Right ventricle myocardium inferior (tissue), 1 donor: ENCODE measurements at regions not wholly inside any gene's neighbourhood (a gene's known extent, or its start where the extent isn't known, plus 50 kb on each side); places are given as distances from the start of the nearest gene placed in this dataset.

Source experiments
- ATAC-seq: fragments of 200-7000 bp; cut with Tn5 transposase; one replicate; pipeline ENCODE4 v1.9.1; 2020; ENCODE audit warnings: mild to moderate bottlenecking, moderate library complexity
- DNase-seq: peaks from one replicate; pipeline ENCODE4 v3.0.0; 2021; ENCODE audit errors: missing footprints
- intact Hi-C: fragments of 100-400 bp; cut with DNase I; formaldehyde crosslinking; loops from one replicate; pipeline ENCODE4 v1.11.0; 2022
- donor health status: DM: no; HTN: yes; CAD: no; lungs with severe emphysema.

DNA sequence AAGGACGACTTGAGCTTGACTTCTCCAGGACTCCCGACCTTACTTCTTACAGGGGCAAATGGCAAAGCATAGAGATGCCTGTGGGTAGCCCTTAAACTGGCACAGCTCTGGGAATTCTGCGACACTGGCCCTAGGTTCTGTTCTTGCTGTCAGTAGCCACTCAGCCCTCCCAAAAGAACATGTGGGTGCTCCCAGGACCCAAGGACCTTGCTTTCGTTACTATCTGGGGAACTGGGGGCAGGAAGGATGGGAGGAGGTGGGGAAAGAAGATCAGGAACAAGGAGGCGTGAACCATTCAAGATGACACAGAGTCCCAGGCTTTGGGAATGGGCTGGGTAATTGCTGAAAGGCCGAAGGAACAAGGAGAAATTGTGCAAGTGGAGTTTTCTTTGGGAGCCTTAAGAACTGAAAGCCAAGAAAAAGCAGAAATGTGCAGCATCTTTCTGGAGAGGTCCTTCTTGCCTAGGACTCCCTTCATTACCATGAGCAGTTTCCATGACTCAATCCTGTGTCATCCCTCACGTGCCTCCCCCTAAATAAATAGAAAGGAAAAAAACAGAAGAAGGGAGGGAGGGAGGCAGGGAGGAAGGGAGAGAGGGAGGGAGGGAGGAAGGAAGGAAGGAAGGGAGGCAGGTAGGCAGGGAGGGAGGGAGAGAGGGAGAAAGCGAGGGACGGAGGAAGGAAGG lies 284.6 kb upstream of the FOXQ1 start:
- ATAC-seq (no peak), DNase-seq (no peak)
- intact Hi-C loops: no loop called here

- intact Hi-C loops: no loop called here
- ATAC-seq: no peak
- no peak for DNase-seq
Measured at GRCh38 chr6:1025821-1026220, 286.1 kb upstream of the FOXQ1 start.

DNA sequence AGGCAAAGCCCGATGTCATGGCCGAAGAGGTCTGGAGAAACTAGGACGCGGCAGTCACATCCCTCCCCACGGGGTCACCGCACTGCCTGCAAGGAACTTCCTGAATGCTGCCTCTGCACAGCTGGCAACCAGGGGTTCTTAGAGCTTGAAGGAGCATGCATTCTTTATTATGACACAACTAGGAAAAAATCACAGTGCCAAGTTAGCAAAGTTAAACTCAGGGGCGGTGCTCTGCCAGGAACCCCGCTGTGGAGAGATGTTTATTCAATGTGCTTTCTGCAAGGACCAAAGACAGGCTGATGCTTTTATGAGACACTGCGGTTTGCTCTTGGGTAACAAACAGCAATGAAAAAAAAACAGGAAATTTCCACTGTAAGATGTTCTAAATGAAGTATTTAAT lies 287.3 kb upstream of the FOXQ1 start:
- ATAC-seq (no peak), DNase-seq (no peak)
- intact Hi-C loops: no loop called here

DNA sequence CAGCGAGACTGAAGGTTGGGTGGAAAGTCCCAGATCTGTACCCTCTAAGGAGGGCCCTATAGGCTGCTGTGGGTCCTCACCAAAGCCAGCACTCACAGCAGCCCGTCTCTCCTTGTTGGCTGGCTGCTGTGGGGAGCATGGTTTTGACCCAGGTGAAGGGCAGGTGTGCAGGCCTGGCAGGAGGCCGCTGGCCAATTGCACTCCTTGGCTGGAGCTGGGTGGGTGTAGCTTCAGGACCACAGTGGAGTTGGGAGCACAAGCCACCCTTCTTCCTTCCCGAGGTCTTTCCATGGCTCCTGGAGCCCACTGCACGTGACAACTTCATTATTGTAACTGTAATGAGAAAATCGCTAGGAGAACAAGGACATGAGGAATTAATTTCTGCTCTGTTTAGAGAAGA lies 287.7 kb upstream of the FOXQ1 start:
- intact Hi-C loops: no loop called here
- DNase-seq: no peak
- ATAC-seq: no peak

GRCh38 chr6:1023229-1023628 lies 288.7 kb upstream of the FOXQ1 start:
- intact Hi-C loops: no loop called here
- DNase-seq (no peak), ATAC-seq (no peak)

DNA sequence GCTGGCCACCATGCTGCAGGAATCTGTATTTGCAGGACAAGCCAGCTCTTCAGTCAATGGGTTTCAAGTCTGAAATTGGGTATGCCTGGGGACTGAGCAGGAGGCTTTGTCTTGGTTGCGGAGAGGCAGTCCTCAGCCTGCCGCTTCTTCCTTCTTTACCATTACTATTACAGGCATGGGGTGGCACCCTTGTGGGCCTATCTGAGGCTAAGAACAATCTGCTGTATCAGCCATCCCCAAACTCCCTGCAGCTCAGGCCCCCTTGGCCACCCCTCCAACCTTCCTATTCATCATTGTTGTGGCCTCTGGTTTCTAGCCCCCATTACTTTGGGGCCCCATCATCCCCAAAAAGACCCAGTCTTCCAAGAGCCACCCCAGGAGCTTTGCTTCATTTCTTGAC lies 289.2 kb upstream of the FOXQ1 start:
- ATAC-seq (no peak), DNase-seq (no peak)
- intact Hi-C loops: no loop called here

GRCh38 chr6:1020837-1021236 lies 291.1 kb upstream of the FOXQ1 start:
- intact Hi-C loops: no loop called here
- ATAC-seq: no peak
- DNase-seq: no peak

DNA sequence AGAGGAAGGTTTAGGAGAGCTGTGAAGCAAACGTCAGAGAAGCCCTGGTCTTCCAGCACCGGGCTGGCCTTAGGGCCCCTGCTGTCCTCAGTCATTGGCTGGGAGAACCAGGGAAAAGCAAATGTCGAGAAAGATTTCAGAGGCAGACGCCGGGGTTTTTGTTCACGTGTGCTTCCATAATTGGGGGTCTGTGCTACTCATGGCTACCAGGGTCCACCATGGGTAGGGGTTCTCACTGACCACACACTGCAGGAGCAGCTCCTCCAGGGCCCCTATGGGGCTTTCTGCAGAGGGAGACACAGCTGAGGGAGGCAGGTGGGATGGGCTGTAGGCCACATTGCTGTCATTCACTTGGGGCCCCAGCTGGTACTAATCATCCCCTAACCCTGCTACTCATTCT lies 291.8 kb upstream of the FOXQ1 start:
- no peak for DNase-seq
- intact Hi-C loops: no loop called here
- no peak for ATAC-seq

DNA sequence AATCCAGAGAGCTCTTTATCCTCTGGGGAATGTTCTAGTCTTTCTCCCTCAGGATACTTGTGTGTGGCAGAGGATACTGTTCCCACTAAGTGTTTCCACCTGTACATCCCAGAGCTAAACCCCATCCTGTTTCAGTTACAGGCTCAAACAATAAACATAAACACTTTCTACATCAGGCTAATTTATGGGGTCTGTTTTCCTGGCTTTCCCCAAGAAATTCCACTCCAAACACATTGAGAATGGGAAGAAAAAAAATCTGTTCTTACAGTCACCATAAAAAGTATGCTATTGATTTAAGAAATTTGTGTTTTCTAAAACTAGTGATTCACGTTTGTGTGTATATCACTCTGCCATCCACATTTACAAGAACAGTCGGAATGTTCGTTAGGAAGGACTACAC lies 293.9 kb upstream of the FOXQ1 start:
- no peak for DNase-seq
- ATAC-seq: no peak
- intact Hi-C loops: no loop called here

DNA sequence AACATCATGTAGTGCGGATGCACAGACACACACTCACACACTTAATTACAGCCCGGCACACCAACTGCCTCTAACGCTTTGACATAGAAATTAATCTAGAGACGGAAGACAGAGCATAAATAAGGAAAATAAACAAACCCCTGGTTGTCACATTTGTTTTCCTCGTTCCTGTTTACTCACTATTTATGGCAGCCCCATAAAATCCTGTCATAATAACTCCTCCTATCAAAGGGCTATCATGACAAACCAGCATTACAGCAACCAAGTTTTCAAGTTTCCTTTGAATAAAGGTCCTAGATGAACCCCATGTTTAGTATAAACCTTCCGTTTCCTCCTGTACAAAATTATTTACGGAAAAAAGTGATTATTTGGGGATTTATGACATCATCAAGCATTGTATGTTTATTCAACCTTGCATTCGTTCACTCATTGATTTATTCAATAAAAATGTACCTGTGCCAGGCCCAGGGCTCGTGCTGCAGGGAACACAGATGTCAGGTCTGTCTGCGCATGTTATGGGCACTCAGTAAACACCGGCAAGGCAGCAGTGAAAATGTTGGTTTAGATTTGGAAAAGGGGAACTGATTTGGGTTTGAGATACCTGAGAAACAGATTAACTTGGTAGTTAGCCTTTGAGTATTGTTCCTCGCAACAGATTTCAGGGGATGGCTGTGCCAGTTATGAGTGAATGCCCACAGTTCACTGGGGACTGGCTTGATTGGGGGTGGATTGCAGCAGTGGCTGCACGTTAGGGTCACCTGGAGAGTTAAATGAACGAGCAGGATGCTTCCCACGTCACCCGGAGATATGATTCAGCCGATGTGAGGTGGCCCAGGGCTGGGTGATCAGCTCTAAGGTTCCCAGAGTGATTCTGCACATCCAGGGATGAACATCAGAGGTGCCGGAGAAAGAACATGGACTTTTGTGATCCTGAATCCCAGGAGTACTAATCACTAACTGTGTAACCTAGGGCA lies 295.3 kb upstream of the FOXQ1 start:
- no peak for ATAC-seq
- DNase-seq: no peak
- intact Hi-C loops: no loop called here

- intact Hi-C loops: no loop called here
- ATAC-seq (no peak), DNase-seq (no peak)
Measured at GRCh38 chr6:1015825-1016224, 296.1 kb upstream of the FOXQ1 start.

DNA sequence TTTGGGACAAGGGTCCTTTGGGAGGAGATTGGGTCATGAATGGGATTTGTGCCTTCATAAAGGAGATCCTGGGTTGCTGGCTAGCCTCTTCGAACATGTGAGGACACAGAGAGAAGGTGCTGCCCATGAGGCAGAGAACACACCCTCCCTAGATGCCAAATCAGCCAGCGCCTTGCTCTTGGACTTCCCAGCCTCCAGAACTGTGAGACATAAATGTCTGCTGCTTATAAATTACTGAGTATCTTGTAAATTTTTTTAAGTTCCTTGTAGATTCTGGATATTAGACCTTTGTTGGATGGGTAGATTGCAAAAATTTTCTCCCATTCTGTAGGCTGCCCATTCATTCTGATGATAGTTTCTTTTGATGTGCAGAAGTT lies 297.5 kb upstream of the FOXQ1 start:
- intact Hi-C loops: no loop called here
- no peak for DNase-seq
- no peak for ATAC-seq

DNA sequence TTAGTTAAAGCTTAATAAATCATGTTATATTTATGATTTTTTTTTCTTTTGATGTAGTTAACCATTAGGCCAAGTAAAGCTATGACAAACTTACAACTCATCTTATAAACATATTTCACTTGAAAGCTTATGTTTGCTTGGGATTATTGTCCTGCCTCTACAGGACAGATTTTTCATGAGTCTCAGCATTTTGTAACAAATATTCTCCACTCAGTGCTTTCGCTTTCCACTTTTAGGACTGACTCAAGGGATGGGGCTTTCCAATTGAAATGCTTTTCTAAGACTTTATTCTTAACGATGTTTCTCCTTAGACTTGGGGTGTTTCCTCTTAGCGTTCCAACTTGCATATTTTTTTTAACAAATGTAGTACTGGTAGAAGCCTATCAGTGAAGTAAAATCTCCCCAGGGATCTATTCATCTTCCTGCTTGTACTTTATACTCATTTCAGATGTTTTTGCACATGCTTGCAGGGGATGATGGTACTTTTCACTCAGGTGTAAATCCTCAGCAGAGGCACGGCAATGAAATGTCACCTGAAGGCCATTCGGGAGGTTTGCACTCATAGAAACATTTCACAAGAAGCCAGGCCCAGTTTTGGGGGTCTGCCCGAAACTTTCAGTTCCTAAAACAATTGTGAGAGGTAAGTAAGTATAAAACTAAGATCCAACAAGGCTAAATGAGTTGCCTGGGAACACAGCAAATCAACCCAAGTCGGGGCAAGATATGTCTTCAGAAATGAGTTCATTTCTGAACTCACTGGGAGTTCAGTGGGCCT lies 298.1 kb upstream of the FOXQ1 start:
- no peak for DNase-seq
- intact Hi-C loops: no loop called here
- no peak for ATAC-seq

DNA sequence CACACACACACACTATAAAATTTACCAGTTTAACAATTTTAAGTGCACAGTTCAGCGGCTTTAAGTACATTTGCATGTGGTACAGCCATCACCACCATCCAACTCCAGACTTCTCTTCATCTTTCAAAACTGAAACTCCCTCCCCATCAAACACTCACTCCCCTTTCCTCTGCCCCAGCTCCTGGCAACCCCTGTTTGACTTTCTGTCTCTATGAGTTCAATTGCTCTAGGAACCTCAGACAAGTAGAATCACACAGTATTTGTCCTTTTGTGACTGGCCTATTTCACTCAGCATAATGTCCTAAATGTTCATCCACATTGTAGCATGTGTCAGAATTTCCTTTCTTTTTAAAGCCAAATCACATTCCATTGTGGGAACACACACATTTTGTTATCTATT lies 302.8 kb upstream of the FOXQ1 start:
- intact Hi-C loops: no loop called here
- no peak for ATAC-seq
- no peak for DNase-seq

GRCh38 chr6:1007159-1007558 lies 304.7 kb upstream of the FOXQ1 start:
- intact Hi-C loops: no loop called here
- no peak for ATAC-seq
- DNase-seq: no peak

DNA sequence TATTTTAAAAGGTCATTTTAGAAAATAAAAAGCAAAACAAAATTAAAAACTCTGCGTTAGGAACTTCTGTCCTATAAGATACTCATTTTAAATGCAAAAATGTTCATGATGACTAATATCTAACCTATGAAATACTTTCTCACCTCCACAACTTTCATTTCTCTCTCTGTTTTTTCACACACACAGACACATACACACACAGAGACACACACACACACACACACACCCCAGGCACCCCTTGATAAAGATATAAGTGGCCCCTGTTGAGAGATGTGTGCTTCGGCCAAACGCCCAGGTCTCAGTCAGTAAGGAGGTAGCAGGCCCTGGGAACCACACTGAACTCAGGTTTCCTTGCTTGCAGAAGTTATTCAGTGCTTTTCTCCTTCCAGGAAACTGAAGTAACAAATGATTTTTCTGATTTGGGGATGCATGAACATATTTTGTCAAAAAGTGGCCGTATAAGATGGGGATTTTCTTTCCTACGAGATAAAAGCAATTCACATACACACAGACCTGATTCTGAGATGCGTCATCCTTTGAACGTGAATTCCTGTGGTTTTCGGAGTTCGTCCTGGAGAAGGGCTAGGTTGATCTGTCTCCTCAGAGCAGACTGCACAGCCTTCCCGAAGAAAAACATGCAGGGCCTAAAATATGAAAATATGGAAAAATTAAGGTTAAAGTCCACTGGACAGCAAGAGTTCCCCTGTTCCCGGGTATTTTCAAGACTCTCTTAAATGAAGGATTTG lies 306.8 kb upstream of the FOXQ1 start:
- intact Hi-C loops: no loop called here
- ATAC-seq (no peak), DNase-seq (no peak)

- ATAC-seq (no peak), DNase-seq (no peak)
- intact Hi-C loops: no loop called here
Measured at GRCh38 chr6:1003394-1004160, 308.3 kb upstream of the FOXQ1 start.

- ATAC-seq (no peak), DNase-seq (no peak)
- intact Hi-C loops: no loop called here
Measured at GRCh38 chr6:1002989-1003388, 308.9 kb upstream of the FOXQ1 start.
